WTC11 (cell line): ENCODE measurements at regions not wholly inside any gene's neighbourhood (a gene's known extent, or its start where the extent isn't known, plus 50 kb on each side); places are given as distances from the start of the nearest gene placed in this dataset.

Experiments used
- ATAC-seq: fragments of 200-7000 bp; cut with Tn5 transposase; 2 replicates; pipeline ENCODE4 v1.10.0; 2021; ENCODE audit warnings: mild to moderate bottlenecking, moderate library complexity
- CTCF ChIA-PET: fragments of 300-600 bp; sonication (Branson Sonifier 250); formaldehyde crosslinking; loops from one replicate; lab custom pipeline; 2021; ENCODE audit warnings: antibody characterized with exemption; lab: Charles Lee
- POLR2A ChIA-PET: fragments of 350-600 bp; sonication (Branson Sonifier 250); formaldehyde crosslinking; loops from one replicate; lab custom pipeline; 2021; ENCODE audit warnings: antibody characterized with exemption; lab: Charles Lee
- DNase-seq: peaks from one replicate; pipeline ENCODE4 v3.0.0; 2021; ENCODE audit warnings: low spot score
- H3K27ac Mint-ChIP-seq: 2 replicates; pipeline ENCODE4 v1.8.0; 2021; ENCODE audit warnings: mixed read lengths
- H3K27me3 Mint-ChIP-seq: 2 replicates; pipeline ENCODE4 v1.8.0; 2021; ENCODE audit warnings: low read depth, mild to moderate bottlenecking, moderate library complexity, mixed read lengths
- H3K36me3 Mint-ChIP-seq: 2 replicates; pipeline ENCODE4 v1.8.0; 2021; ENCODE audit warnings: mixed read lengths
- H3K4me1 Mint-ChIP-seq: 2 replicates; pipeline ENCODE4 v1.8.0; 2022; ENCODE audit warnings: mixed read lengths
- H3K4me3 Mint-ChIP-seq: 2 replicates; pipeline ENCODE4 v1.8.0; 2021; ENCODE audit warnings: mild to moderate bottlenecking, moderate library complexity, mixed read lengths
- H3K9me3 Mint-ChIP-seq: 2 replicates; pipeline ENCODE4 v1.8.0; 2021; ENCODE audit warnings: mixed read lengths
- ARID4B ChIP-seq: sonication (generic); formaldehyde crosslinking; IDR thresholded peaks from 2 replicates; pipeline ENCODE4 v1.8.0; 2023; ENCODE audit warnings: missing genetic modification reagents, mild to moderate bottlenecking, borderline replicate concordance
- ATF1 ChIP-seq: sonication (generic); formaldehyde crosslinking; IDR thresholded peaks from 2 replicates; pipeline ENCODE4 v1.8.1; 2023; ENCODE audit warnings: mild to moderate bottlenecking, moderate library complexity, missing genetic modification reagents
- CDX4 ChIP-seq: fragments of 250-450 bp; sonication (Bioruptor Pico); IDR thresholded peaks from 2 replicates; pipeline ENCODE4 v1.9.0; 2021; ENCODE audit warnings: moderate library complexity, mild to moderate bottlenecking, inconsistent platforms, borderline replicate concordance
- FOXJ3 ChIP-seq: sonication (generic); formaldehyde crosslinking; IDR thresholded peaks from 2 replicates; pipeline ENCODE4 v1.9.0; 2021; ENCODE audit warnings: missing genetic modification reagents, mild to moderate bottlenecking, borderline replicate concordance
- HMGXB4 ChIP-seq: sonication (generic); formaldehyde crosslinking; IDR thresholded peaks from 2 replicates; pipeline ENCODE4 v1.8.1; 2023; ENCODE audit warnings: mild to moderate bottlenecking, moderate library complexity, missing genetic modification reagents
- IRF1 ChIP-seq: sonication (generic); formaldehyde crosslinking; IDR thresholded peaks from 2 replicates; pipeline ENCODE4 v1.8.0; 2023; ENCODE audit warnings: missing genetic modification reagents
- NFE2L1 ChIP-seq: sonication (generic); formaldehyde crosslinking; IDR thresholded peaks from 2 replicates; pipeline ENCODE4 v1.8.1; 2023; ENCODE audit warnings: missing genetic modification reagents
- NR3C1 ChIP-seq: sonication (generic); formaldehyde crosslinking; conservative IDR thresholded peaks from 2 replicates; pipeline ENCODE4 v1.8.1; 2023; ENCODE audit warnings: low read depth, mild to moderate bottlenecking, missing genetic modification reagents
- PREB ChIP-seq: sonication (generic); formaldehyde crosslinking; IDR thresholded peaks from 2 replicates; pipeline ENCODE4 v1.8.1; 2022; ENCODE audit warnings: mild to moderate bottlenecking, missing genetic modification reagents, moderate library complexity, borderline replicate concordance
- PRRX2 ChIP-seq: fragments of 250-450 bp; sonication (Bioruptor Pico); IDR thresholded peaks from 2 replicates; pipeline ENCODE4 v1.8.0; 2021; ENCODE audit warnings: mild to moderate bottlenecking
- SMAD3 ChIP-seq: sonication (generic); formaldehyde crosslinking; IDR thresholded peaks from 2 replicates; pipeline ENCODE4 v1.8.0; 2022; ENCODE audit warnings: missing genetic modification reagents, mild to moderate bottlenecking, borderline replicate concordance
- STAT6 ChIP-seq: sonication (generic); formaldehyde crosslinking; conservative IDR thresholded peaks from 2 replicates; pipeline ENCODE4 v1.8.1; 2023; ENCODE audit warnings: mild to moderate bottlenecking, low read depth, missing genetic modification reagents, moderate library complexity
- TEAD4 ChIP-seq: sonication (generic); formaldehyde crosslinking; IDR thresholded peaks from 2 replicates; pipeline ENCODE4 v1.8.0; 2022; ENCODE audit warnings: mild to moderate bottlenecking, missing genetic modification reagents
- TP53 ChIP-seq: sonication (generic); formaldehyde crosslinking; IDR thresholded peaks from 2 replicates; pipeline ENCODE4 v1.8.1; 2023; ENCODE audit warnings: mild to moderate bottlenecking, missing genetic modification reagents
- USF1 ChIP-seq: sonication (generic); formaldehyde crosslinking; IDR thresholded peaks from 2 replicates; pipeline ENCODE4 v1.8.0; 2022; ENCODE audit warnings: mild to moderate bottlenecking, missing genetic modification reagents
- USF2 ChIP-seq: sonication (generic); formaldehyde crosslinking; IDR thresholded peaks from 2 replicates; pipeline ENCODE4 v1.8.1; 2023; ENCODE audit warnings: mild to moderate bottlenecking, missing genetic modification reagents, moderate library complexity
- ZMAT4 ChIP-seq: fragments of 250-450 bp; sonication (Bioruptor Pico); IDR thresholded peaks from 2 replicates; pipeline ENCODE4 v1.9.0; 2021; ENCODE audit warnings: mild to moderate bottlenecking
- ZNF121 ChIP-seq: sonication (generic); formaldehyde crosslinking; IDR thresholded peaks from 2 replicates; pipeline ENCODE4 v1.8.0; 2023; ENCODE audit warnings: missing genetic modification reagents
- ZNF263 ChIP-seq: sonication (generic); formaldehyde crosslinking; IDR thresholded peaks from 2 replicates; pipeline ENCODE4 v1.8.1; 2022; ENCODE audit warnings: low read depth, mild to moderate bottlenecking, moderate library complexity, missing genetic modification reagents
- ZNF281 ChIP-seq: sonication (generic); formaldehyde crosslinking; IDR thresholded peaks from 2 replicates; pipeline ENCODE4 v1.8.0; 2023; ENCODE audit warnings: mild to moderate bottlenecking, missing genetic modification reagents

GRCh38 chr2:5316001-5316490 is 376.1 kb upstream of the SOX11 start:
- H3K36me3 Mint-ChIP-seq: peaks cover 69% of the 10 kb centered on the region
- H3K4me3 Mint-ChIP-seq: no peak overlapping the region
- H3K27me3 Mint-ChIP-seq: peaks cover 9% of the 10 kb centered on the region
- CTCF ChIA-PET: no interaction called here
- ATAC-seq (no peak), DNase-seq (no peak)
- POLR2A ChIA-PET: no interaction called here
- no peaks in the 10 kb centered on the region for H3K4me1 Mint-ChIP-seq
- no peak overlapping the region for H3K27ac Mint-ChIP-seq
- H3K9me3 Mint-ChIP-seq: peaks cover 87% of the 10 kb centered on the region
- TF ChIP-seq ZNF263 (CRISPR knock-in tag): no peak
- no peak for TF ChIP-seq NFE2L1 (CRISPR knock-in tag)
- no peak for TF ChIP-seq ARID4B (CRISPR knock-in tag)
- no peak for TF ChIP-seq USF2
- TF ChIP-seq FOXJ3: no peak
- no peak for TF ChIP-seq STAT6 (CRISPR knock-in tag)
- TF ChIP-seq NR3C1 (CRISPR knock-in tag): no peak
- TF ChIP-seq SMAD3 (CRISPR knock-in tag): no peak
- no peak for TF ChIP-seq ZMAT4 (CRISPR knock-in tag)
- no peak for TF ChIP-seq TP53 (CRISPR knock-in tag)
- TF ChIP-seq ATF1 (CRISPR knock-in tag): no peak
- no peak for TF ChIP-seq TEAD4 (CRISPR knock-in tag)
- TF ChIP-seq ZNF121 (CRISPR knock-in tag): no peak
- no peak for TF ChIP-seq IRF1 (CRISPR knock-in tag)
- no peak for TF ChIP-seq USF1 (CRISPR knock-in tag)
- TF ChIP-seq HMGXB4 (CRISPR knock-in tag): no peak
- TF ChIP-seq PRRX2 (CRISPR knock-in tag): no peak
- TF ChIP-seq ZNF281: no peak
- TF ChIP-seq PREB (CRISPR knock-in tag): no peak
- TF ChIP-seq CDX4 (CRISPR knock-in tag): no peak
- TF ChIP-seq, all 79 proteins: peak for 0
